ENCODE measurements at regions not wholly inside any gene's neighbourhood (a gene's known extent, or its start where the extent isn't known, plus 50 kb on each side); places are given as distances from the start of the nearest gene placed in this dataset.

DNA sequence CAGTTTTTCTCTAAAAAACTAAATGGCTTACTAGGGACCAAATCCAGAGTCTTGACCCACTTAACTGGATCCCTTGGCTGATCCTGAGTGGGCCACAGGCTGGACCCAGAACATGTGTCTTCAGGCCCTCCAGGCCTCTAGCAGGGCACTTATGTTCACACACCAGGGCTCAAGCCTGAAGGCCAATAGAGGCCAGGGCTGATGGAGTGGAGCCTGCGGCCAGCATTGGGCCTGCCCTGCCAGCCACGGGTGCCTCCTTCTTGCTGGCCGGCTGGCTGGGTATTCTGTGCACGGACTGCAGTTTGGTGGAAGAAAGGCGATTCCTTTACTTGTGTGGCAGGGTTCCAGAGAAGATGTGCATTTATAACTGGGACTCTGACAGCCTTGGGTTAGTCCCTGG lies 103.0 kb upstream of the ZNF32 start:
- TF ChIP-seq, protein P1, sequence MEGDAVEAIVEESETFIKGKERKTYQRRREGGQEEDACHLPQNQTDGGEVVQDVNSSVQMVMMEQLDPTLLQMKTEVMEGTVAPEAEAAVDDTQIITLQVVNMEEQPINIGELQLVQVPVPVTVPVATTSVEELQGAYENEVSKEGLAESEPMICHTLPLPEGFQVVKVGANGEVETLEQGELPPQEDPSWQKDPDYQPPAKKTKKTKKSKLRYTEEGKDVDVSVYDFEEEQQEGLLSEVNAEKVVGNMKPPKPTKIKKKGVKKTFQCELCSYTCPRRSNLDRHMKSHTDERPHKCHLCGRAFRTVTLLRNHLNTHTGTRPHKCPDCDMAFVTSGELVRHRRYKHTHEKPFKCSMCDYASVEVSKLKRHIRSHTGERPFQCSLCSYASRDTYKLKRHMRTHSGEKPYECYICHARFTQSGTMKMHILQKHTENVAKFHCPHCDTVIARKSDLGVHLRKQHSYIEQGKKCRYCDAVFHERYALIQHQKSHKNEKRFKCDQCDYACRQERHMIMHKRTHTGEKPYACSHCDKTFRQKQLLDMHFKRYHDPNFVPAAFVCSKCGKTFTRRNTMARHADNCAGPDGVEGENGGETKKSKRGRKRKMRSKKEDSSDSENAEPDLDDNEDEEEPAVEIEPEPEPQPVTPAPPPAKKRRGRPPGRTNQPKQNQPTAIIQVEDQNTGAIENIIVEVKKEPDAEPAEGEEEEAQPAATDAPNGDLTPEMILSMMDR (IDR thresholded peaks at IDR 0.05) = no peak
- no peak for TF ChIP-seq POLR2A (IDR thresholded peaks at IDR 0.05)
